ENCODE measurements at regions not wholly inside any gene's neighbourhood (a gene's known extent, or its start where the extent isn't known, plus 50 kb on each side); places are given as distances from the start of the nearest gene placed in this dataset.
A peak's percentile ranks its signal among the peaks of the same experiment; 100 is the strongest.

GRCh38 chr10:3893901-3894563, 109.0 kb upstream of the KLF6 start (continued):
- TF ChIP-seq NFRKB (IDR thresholded peaks at IDR 0.05; ENCODE audit: low read depth) = peak; percentile 74; the same call in 1 of the 2 replicates
- TF ChIP-seq ZNF347 (CRISPR knock-in tag; IDR thresholded peaks at IDR 0.05; ENCODE audit: low read depth) = no peak
- no peak for TF ChIP-seq NCOA2 (IDR thresholded peaks at IDR 0.05; ENCODE audit: partially characterized antibody in 2 of 2)
- 0 out of 2 replicates have a peak, but pooled peaks have one; percentile 63 for TF ChIP-seq ZNF589 (CRISPR knock-in tag; IDR thresholded peaks at IDR 0.05; ENCODE audit: low read depth)
- peak; percentile 64; the same call in 1 of the 2 replicates for TF ChIP-seq DMBX1 (CRISPR knock-in tag; IDR thresholded peaks at IDR 0.05; ENCODE audit: borderline replicate concordance)
- peak; percentile 60 for TF ChIP-seq SMAD4 (CRISPR knock-in tag; conservative IDR thresholded peaks at IDR 0.05)
- no peak for TF ChIP-seq SNIP1 (IDR thresholded peaks at IDR 0.05; ENCODE audit: low read depth)
- no peak for TF ChIP-seq ZFP1 (CRISPR knock-in tag; IDR thresholded peaks at IDR 0.05)
- no peak for TF ChIP-seq STAT6 (CRISPR knock-in tag; IDR thresholded peaks at IDR 0.05)
- TF ChIP-seq HDAC6 (IDR thresholded peaks at IDR 0.05; ENCODE audit: low read depth, low read length) = no peak
- peak; percentile 74; the same call in 1 of the 2 replicates for TF ChIP-seq ZNF407 (IDR thresholded peaks at IDR 0.05; ENCODE audit: low read depth)
- TF ChIP-seq MECOM (CRISPR knock-in tag; IDR thresholded peaks at IDR 0.05) = peak; percentile 51; the same call in 1 of the 2 replicates
- 0 out of 2 replicates have a peak, but pooled peaks have one; percentile 6 for TF ChIP-seq PHTF2 (CRISPR knock-in tag; IDR thresholded peaks at IDR 0.05)

All from K562 (cell line).